Endothelial cell of umbilical vein (primary cell): ENCODE measurements at regions not wholly inside any gene's neighbourhood (a gene's known extent, or its start where the extent isn't known, plus 50 kb on each side); places are given as distances from the start of the nearest gene placed in this dataset.

Experiments
- FOS ChIP-seq: IDR thresholded peaks from 2 replicates; pipeline ENCODE4 v1.6.1; 2011; ENCODE audit warnings: mild to moderate bottlenecking, low read length, moderate library complexity, borderline replicate concordance; ENCODE audit not compliant: insufficient read depth
- POLR2A ChIP-seq: IDR thresholded peaks from 2 replicates; pipeline ENCODE4 v1.6.1; 2012; ENCODE audit warnings: low read depth, mild to moderate bottlenecking, control low read depth, low read length
- TF ChIP-seq, protein P1 (sequence below), 2 donors: IDR thresholded peaks; 1 replicate in 1 of 2; 2 replicates in 1 of 2; pipeline ENCODE4 v1.5.1; 2011; ENCODE audit warnings: low read length in 2 of 2, mild to moderate bottlenecking in 2 of 2, moderate library complexity in 2 of 2, control low read depth in 1 of 2, inconsistent platforms in 1 of 2, low read depth in 1 of 2; ENCODE audit not compliant: insufficient read depth in 1 of 2; ENCODE audit errors: extremely low read depth in 1 of 2
- TF ChIP-seq, protein P2 (sequence below): IDR thresholded peaks from 2 replicates; pipeline ENCODE4 v1.6.1; 2011; ENCODE audit not compliant: insufficient read depth, insufficient read length

DNA sequence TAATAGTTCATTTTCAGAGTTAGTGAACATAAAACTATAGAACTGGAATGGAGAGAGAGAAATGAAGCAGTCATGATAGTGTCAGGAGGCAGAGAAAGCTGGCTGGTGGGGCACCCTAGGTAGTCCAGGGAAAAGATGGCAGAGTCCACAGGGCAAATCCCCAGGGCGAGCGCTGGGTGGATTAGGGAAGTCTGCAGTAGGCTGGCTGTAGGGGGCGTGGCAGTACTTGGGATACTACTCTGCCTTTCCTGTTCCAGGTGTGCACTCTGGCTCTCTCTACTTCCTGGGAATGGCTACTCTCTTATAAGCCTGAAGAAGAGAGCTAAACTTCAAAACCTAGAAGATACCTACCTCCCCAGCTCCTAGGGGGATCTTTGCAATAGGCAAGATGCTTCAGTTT lies 232.9 kb upstream of the SLC10A2 start:
- TF ChIP-seq, protein P1, sequence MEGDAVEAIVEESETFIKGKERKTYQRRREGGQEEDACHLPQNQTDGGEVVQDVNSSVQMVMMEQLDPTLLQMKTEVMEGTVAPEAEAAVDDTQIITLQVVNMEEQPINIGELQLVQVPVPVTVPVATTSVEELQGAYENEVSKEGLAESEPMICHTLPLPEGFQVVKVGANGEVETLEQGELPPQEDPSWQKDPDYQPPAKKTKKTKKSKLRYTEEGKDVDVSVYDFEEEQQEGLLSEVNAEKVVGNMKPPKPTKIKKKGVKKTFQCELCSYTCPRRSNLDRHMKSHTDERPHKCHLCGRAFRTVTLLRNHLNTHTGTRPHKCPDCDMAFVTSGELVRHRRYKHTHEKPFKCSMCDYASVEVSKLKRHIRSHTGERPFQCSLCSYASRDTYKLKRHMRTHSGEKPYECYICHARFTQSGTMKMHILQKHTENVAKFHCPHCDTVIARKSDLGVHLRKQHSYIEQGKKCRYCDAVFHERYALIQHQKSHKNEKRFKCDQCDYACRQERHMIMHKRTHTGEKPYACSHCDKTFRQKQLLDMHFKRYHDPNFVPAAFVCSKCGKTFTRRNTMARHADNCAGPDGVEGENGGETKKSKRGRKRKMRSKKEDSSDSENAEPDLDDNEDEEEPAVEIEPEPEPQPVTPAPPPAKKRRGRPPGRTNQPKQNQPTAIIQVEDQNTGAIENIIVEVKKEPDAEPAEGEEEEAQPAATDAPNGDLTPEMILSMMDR (IDR thresholded peaks at IDR 0.05; ENCODE audit: extremely low read depth in 1 of 2, insufficient read depth in 1 of 2, low read depth in 1 of 2, low read length in 2 of 2): no peak
- TF ChIP-seq, protein P2, sequence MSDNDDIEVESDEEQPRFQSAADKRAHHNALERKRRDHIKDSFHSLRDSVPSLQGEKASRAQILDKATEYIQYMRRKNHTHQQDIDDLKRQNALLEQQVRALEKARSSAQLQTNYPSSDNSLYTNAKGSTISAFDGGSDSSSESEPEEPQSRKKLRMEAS: no peak
- TF ChIP-seq POLR2A: no peak
- TF ChIP-seq FOS: no peak
